UCSD-AML1 (cell line): ENCODE measurements at regions not wholly inside any gene's neighbourhood (a gene's known extent, or its start where the extent isn't known, plus 50 kb on each side); places are given as distances from the start of the nearest gene placed in this dataset.
"Not testable (repeated sequence)": the region's sequence is repeated elsewhere in the genome, so short reads cannot be mapped to it uniquely, and the experiment has no call there.

Experiments
- DNase-seq: peaks from one replicate; lab custom pipeline; 2025; ENCODE audit not compliant: unreplicated experiment; lab: John Stamatoyannopoulos, UW

GRCh38 chr4:104649631-104650030 lies 154.9 kb upstream of the CXXC4 start:
- DNase-seq, result no peak

- DNase-seq, result not testable (repeated sequence)
Observed at GRCh38 chr4:104662269-104662668, 167.6 kb upstream of the CXXC4 start.

- no peak for DNase-seq
Observed at GRCh38 chr4:104677116-104677515, 182.4 kb upstream of the CXXC4 start.

- no peak for DNase-seq
Observed at GRCh38 chr4:104682311-104682710, 187.6 kb upstream of the CXXC4 start.

- no peak for DNase-seq
Observed at GRCh38 chr4:104693601-104694201, 199.0 kb upstream of the CXXC4 start.

GRCh38 chr4:104716584-104716983 lies 221.9 kb upstream of the CXXC4 start:
- DNase-seq, result no peak

GRCh38 chr4:104719539-104720230 lies 225.0 kb upstream of the CXXC4 start:
- no peak for DNase-seq

GRCh38 chr4:104722467-104722866 lies 227.8 kb upstream of the CXXC4 start:
- DNase-seq, result no peak

- no peak for DNase-seq
Observed at GRCh38 chr4:104726002-104726401, 231.3 kb upstream of the CXXC4 start.

GRCh38 chr4:104727643-104728042 lies 232.9 kb upstream of the CXXC4 start:
- DNase-seq, result no peak

GRCh38 chr4:104728380-104729122 lies 233.9 kb upstream of the CXXC4 start:
- DNase-seq, result no peak

GRCh38 chr4:104732766-104733165 lies 238.1 kb upstream of the CXXC4 start:
- no peak for DNase-seq

- no peak for DNase-seq
Observed at GRCh38 chr4:104735174-104735573, 240.5 kb upstream of the CXXC4 start.

GRCh38 chr4:104740161-104740560 lies 245.5 kb upstream of the CXXC4 start:
- no peak for DNase-seq

- DNase-seq, result no peak
Observed at GRCh38 chr4:104743215-104743653, 248.5 kb upstream of the CXXC4 start.

- no peak for DNase-seq
Observed at GRCh38 chr4:104747635-104748034, 252.9 kb upstream of the CXXC4 start.

GRCh38 chr4:104749062-104749461 lies 254.4 kb upstream of the CXXC4 start:
- no peak for DNase-seq

- no peak for DNase-seq
Observed at GRCh38 chr4:104750008-104750407, 255.3 kb upstream of the CXXC4 start.

- no peak for DNase-seq
Observed at GRCh38 chr4:104751468-104751867, 256.8 kb upstream of the CXXC4 start.

- no peak for DNase-seq
Observed at GRCh38 chr4:104752337-104752736, 257.6 kb upstream of the CXXC4 start.

- DNase-seq, result no peak
Observed at GRCh38 chr4:104756837-104757236, 262.1 kb upstream of the CXXC4 start.

- no peak for DNase-seq
Observed at GRCh38 chr4:104758574-104758973, 263.9 kb upstream of the CXXC4 start.
